HepG2 (cell line): ENCODE measurements at regions not wholly inside any gene's neighbourhood (a gene's known extent, or its start where the extent isn't known, plus 50 kb on each side); places are given as distances from the start of the nearest gene placed in this dataset.

ENCODE experiments used
- ATAC-seq: fragments of 200-7000 bp; cut with Tn5 transposase; 3 replicates; pipeline ENCODE4 v1.9.1; 2020; ENCODE audit warnings: mild to moderate bottlenecking, moderate library complexity
- BruUV-seq: library from RNA; stranded (reverse); fragments of 400-500 nt; replicated peaks from 2 replicates; lab custom pipeline; 2021; lab: Mats Ljungman, UMichigan
- CTCF ChIA-PET: fragments of 300-600 bp; formaldehyde crosslinking; extraction: SDS; loops from one replicate; lab custom pipeline; 2021; ENCODE audit warnings: low total read pairs, inconsistent platforms, low intra/inter-chr PET ratio; lab: Yijun Ruan, JAX
- POLR2A ChIA-PET: fragments of 350-600 bp; sonication (Branson Sonifier 250); formaldehyde crosslinking; loops from one replicate; lab custom pipeline; 2020; ENCODE audit warnings: antibody characterized with exemption, inconsistent platforms; lab: Yijun Ruan, JAX
- DNase-seq: peaks from one replicate; pipeline ENCODE4 v3.0.0-alpha.2; 2015; ENCODE audit warnings: low spot score
- FAIRE-seq: peaks from 3 replicates; lab custom pipeline; 2011; peaks lifted over from hg19 to GRCh38; lab: Jason Lieb, UNC
- H2AFZ ChIP-seq: one replicate; pipeline ENCODE4 v1.6.1; 2011; ENCODE audit warnings: low read length, inconsistent platforms
- H3K27ac ChIP-seq: fragments of 300-600 bp; 3 replicates; pipeline ENCODE4 v1.8.0; 2011; ENCODE audit warnings: mixed run types, mild to moderate bottlenecking, mixed read lengths, low read length, inconsistent platforms; ENCODE audit not compliant: insufficient read depth; ENCODE audit errors: extremely low read length
- H3K27me3 ChIP-seq, 2 experiments: fragments of 200-600 bp in 1 of 2; 2 replicates in 1 of 2; 3 replicates in 1 of 2; pipeline versions ENCODE4 v1.6.0 to v1.8.0; 2011; ENCODE audit warnings: low read length in 2 of 2, mild to moderate bottlenecking in 2 of 2, moderate library complexity in 2 of 2, inconsistent platforms in 1 of 2; ENCODE audit not compliant: insufficient read depth in 2 of 2, control insufficient read depth in 1 of 2
- H3K36me3 ChIP-seq, 2 experiments: fragments of 200-600 bp in 1 of 2; replicated peaks in 1 of 2; 2 replicates in 1 of 2; 3 replicates in 1 of 2; pipeline versions ENCODE4 v1.5.1 to v1.8.0; 2011; ENCODE audit warnings: low read length in 2 of 2, inconsistent platforms in 1 of 2; ENCODE audit not compliant: insufficient read depth in 2 of 2, control insufficient read depth in 1 of 2
- H3K4me1 ChIP-seq: 2 replicates; pipeline ENCODE4 v1.5.1; 2012; ENCODE audit warnings: low read length, inconsistent platforms; ENCODE audit not compliant: insufficient read depth
- H3K4me2 ChIP-seq: 2 replicates; pipeline ENCODE4 v1.6.0; 2011; ENCODE audit warnings: low read depth, low read length, inconsistent platforms
- H3K4me3 ChIP-seq, 3 experiments: fragments of 200-600 bp in 1 of 3; sonication (generic), shearing (Covaris generic) in 1 of 3; replicated peaks in 1 of 3; 2 replicates each; pipeline ENCODE4 v1.5.1; 2011 to 2016; ENCODE audit warnings: low read length in 3 of 3, inconsistent platforms in 2 of 3, low read depth in 2 of 3, mild to moderate bottlenecking in 2 of 3, control low read depth in 1 of 3, mixed read lengths in 1 of 3; ENCODE audit not compliant: insufficient read depth in 1 of 3
- H3K79me2 ChIP-seq: one replicate; pipeline ENCODE4 v1.6.1; 2011; ENCODE audit warnings: low read length, inconsistent platforms; ENCODE audit not compliant: insufficient read depth
- H3K9ac ChIP-seq: 2 replicates; pipeline ENCODE4 v1.6.0; 2011; ENCODE audit warnings: mild to moderate bottlenecking, low read depth, low read length, inconsistent platforms; ENCODE audit not compliant: insufficient read depth
- H3K9me3 ChIP-seq: 2 replicates; pipeline ENCODE4 v1.5.1; 2012; ENCODE audit warnings: mild to moderate bottlenecking, low read length
- H4K20me1 ChIP-seq: 2 replicates; pipeline ENCODE4 v1.6.0; 2011; ENCODE audit warnings: inconsistent platforms, mild to moderate bottlenecking, low read length, moderate library complexity; ENCODE audit not compliant: insufficient read depth
- BATF2 ChIP-seq: sonication (generic); formaldehyde crosslinking; IDR thresholded peaks from 2 replicates; pipeline ENCODE4 v1.8.0; 2022; ENCODE audit warnings: mild to moderate bottlenecking, missing genetic modification reagents, moderate library complexity
- CREB1 ChIP-seq, 2 experiments: fragments of 450-650 bp in 1 of 2; IDR thresholded peaks; 2 replicates each; pipeline ENCODE4 v1.6.1; 2016 to 2017; ENCODE audit warnings: control low read depth in 1 of 2, mild to moderate bottlenecking in 1 of 2, missing compliant biosample characterization in 1 of 2, missing genetic modification characterization in 1 of 2
- EZH2 ChIP-seq: conservative IDR thresholded peaks from 2 replicates; pipeline ENCODE4 v1.6.1; 2012; ENCODE audit warnings: mild to moderate bottlenecking, low read depth, low read length, moderate library complexity
- HOXA7 ChIP-seq: sonication (generic); formaldehyde crosslinking; IDR thresholded peaks from 2 replicates; pipeline ENCODE4 v1.8.1; 2022; ENCODE audit warnings: mild to moderate bottlenecking, missing genetic modification reagents, moderate library complexity
- MZF1 ChIP-seq: sonication (generic); formaldehyde crosslinking; IDR thresholded peaks from 2 replicates; pipeline ENCODE4 v1.8.1; 2023; ENCODE audit warnings: mild to moderate bottlenecking, missing genetic modification reagents, borderline replicate concordance
- NFYC ChIP-seq: IDR thresholded peaks from 2 replicates; pipeline ENCODE4 v1.6.1; 2016; ENCODE audit warnings: missing genetic modification reagents, missing compliant biosample characterization
- SRY ChIP-seq: sonication (generic); formaldehyde crosslinking; IDR thresholded peaks from 2 replicates; pipeline ENCODE4 v1.8.0; 2022; ENCODE audit warnings: mild to moderate bottlenecking, missing genetic modification reagents
- TBP ChIP-seq: sonication (generic); formaldehyde crosslinking; IDR thresholded peaks from 2 replicates; pipeline ENCODE4 v1.5.0; 2020; ENCODE audit warnings: missing genetic modification reagents
- ZFP1 ChIP-seq: IDR thresholded peaks from 2 replicates; pipeline ENCODE4 v1.6.1; 2016
- ZNF20 ChIP-seq: sonication (generic); formaldehyde crosslinking; IDR thresholded peaks from 2 replicates; pipeline ENCODE4 v1.4.0; 2020; ENCODE audit warnings: mild to moderate bottlenecking, moderate library complexity, missing genetic modification reagents
- ZNF224 ChIP-seq: sonication (generic); formaldehyde crosslinking; IDR thresholded peaks from 2 replicates; pipeline ENCODE4 v1.5.0; 2020; ENCODE audit warnings: mild to moderate bottlenecking, missing genetic modification reagents
- ZNF274 ChIP-seq: sonication (generic); formaldehyde crosslinking; IDR thresholded peaks from 2 replicates; pipeline ENCODE4 v1.5.1; 2020; ENCODE audit warnings: mild to moderate bottlenecking, missing genetic modification reagents
- ZNF280B ChIP-seq: sonication (generic); formaldehyde crosslinking; IDR thresholded peaks from 2 replicates; pipeline ENCODE4 v1.5.0; 2020; ENCODE audit warnings: missing genetic modification reagents, mild to moderate bottlenecking, borderline replicate concordance
- ZNF382 ChIP-seq: sonication (generic); formaldehyde crosslinking; IDR thresholded peaks from 2 replicates; pipeline ENCODE4 v1.5.0; 2020; ENCODE audit warnings: missing genetic modification reagents, mild to moderate bottlenecking, borderline replicate concordance
- ZNF75D ChIP-seq: sonication (generic); formaldehyde crosslinking; IDR thresholded peaks from 2 replicates; pipeline ENCODE4 v1.8.1; 2023; ENCODE audit warnings: missing genetic modification reagents, mild to moderate bottlenecking, borderline replicate concordance
- ZNF761 ChIP-seq: sonication (generic); formaldehyde crosslinking; conservative IDR thresholded peaks from 2 replicates; pipeline ENCODE4 v1.4.0; 2020; ENCODE audit warnings: mild to moderate bottlenecking, missing genetic modification reagents
- ZNF790 ChIP-seq: sonication (generic); formaldehyde crosslinking; IDR thresholded peaks from 2 replicates; pipeline ENCODE4 v1.8.0; 2022; ENCODE audit warnings: missing genetic modification reagents, mild to moderate bottlenecking, borderline replicate concordance
- ZUFSP ChIP-seq: sonication (generic); formaldehyde crosslinking; IDR thresholded peaks from 2 replicates; pipeline ENCODE4 v1.9.0; 2021; ENCODE audit warnings: missing genetic modification reagents, mild to moderate bottlenecking, borderline replicate concordance
- WGBS: methylation state at CpG from one replicate; pipeline ENCODE4 v1.1.6; 2017; ENCODE audit warnings: low lambda C conversion rate; 5-methylcytosine and 5-hydroxymethylcytosine counted together
- in situ Hi-C: cut with HindIII; loops from 2 replicates; pipeline ENCODE4 v1.10.0; 2017; ENCODE audit warnings: low pct_unique_long_range_greater_than_20kb; ENCODE audit not compliant: extremely low pct_ligation_motif_present
- intact Hi-C: fragments of 100-400 bp; cut with micrococcal nuclease; formaldehyde crosslinking; loops from one replicate; pipeline ENCODE4 v1.10.0; 2022; ENCODE audit not compliant: unreplicated experiment
- TF ChIP-seq, protein P1 (sequence below): IDR thresholded peaks from 2 replicates; pipeline ENCODE4 v1.6.1; 2012; ENCODE audit warnings: inconsistent platforms
- TF ChIP-seq, protein P2 (sequence below): sonication (generic); formaldehyde crosslinking; IDR thresholded peaks from 2 replicates; pipeline ENCODE4 v1.4.0; 2020; ENCODE audit warnings: mild to moderate bottlenecking, missing genetic modification reagents

DNA sequence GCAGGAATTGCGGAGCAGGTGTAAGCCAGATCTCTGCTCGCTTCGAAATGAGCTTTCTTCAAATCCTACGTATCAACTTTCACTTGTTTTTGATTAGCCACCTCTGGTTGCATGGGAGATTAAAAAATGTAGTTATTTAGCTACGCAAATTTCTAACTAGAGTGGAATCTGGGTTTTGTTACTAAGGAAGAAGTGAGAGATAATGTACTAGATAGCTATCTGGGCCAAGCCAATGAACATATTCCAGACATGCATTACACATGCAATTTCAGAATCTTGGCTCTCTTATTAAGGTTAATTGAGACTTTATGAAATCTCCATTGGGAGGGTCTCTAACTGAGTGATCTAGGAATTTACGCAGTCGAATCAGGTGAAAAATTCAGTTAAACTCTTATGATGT, 765.7 kb downstream of the DIPK2A start (continued):
- TF ChIP-seq BATF2 (CRISPR knock-in tag) (no peak), ZNF761 (no peak), SRY (no peak), ZNF75D (CRISPR knock-in tag) (no peak)

DNA sequence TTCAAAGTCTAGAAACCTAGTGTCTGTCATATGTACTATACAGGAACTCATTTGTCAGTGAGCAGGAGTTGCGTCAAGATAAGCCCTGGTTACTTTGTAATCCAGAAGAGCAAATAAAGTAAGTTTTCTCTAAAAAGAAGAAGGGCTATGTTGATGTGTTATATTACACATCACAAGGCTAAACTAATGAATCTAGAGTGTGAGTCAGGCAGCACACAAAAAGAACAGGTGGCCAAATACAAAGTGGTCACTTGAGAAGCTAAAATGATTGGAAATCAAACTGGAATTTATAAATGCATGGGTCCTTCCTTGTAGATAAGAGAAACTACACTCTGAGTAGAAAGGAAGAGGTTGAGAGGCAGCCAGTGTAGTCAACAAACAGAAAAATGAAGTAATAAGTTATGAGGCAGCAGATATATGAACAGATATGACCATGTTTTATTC, 771.6 kb downstream of the DIPK2A start:
- no peak for TF ChIP-seq HOXA7
- no peak for TF ChIP-seq ZNF382 (CRISPR knock-in tag)
- TF ChIP-seq CREB1 (IDR thresholded peaks at IDR 0.05) = no peak
- no peak for TF ChIP-seq CREB1 (CRISPR knock-in tag; IDR thresholded peaks at IDR 0.05)
- TF ChIP-seq MZF1 (CRISPR knock-in tag) = no peak
- TF ChIP-seq ZUFSP = no peak
- no peak for TF ChIP-seq ZNF790 (CRISPR knock-in tag)
- no peak for TF ChIP-seq ZFP1
- no peak for TF ChIP-seq ZNF20 (CRISPR knock-in tag)
- TF ChIP-seq, protein P1, sequence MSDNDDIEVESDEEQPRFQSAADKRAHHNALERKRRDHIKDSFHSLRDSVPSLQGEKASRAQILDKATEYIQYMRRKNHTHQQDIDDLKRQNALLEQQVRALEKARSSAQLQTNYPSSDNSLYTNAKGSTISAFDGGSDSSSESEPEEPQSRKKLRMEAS = no peak
- TF ChIP-seq ZNF274 (CRISPR knock-in tag) = no peak
- TF ChIP-seq EZH2 = no peak
- no peak for TF ChIP-seq ZNF224
- TF ChIP-seq, protein P2, sequence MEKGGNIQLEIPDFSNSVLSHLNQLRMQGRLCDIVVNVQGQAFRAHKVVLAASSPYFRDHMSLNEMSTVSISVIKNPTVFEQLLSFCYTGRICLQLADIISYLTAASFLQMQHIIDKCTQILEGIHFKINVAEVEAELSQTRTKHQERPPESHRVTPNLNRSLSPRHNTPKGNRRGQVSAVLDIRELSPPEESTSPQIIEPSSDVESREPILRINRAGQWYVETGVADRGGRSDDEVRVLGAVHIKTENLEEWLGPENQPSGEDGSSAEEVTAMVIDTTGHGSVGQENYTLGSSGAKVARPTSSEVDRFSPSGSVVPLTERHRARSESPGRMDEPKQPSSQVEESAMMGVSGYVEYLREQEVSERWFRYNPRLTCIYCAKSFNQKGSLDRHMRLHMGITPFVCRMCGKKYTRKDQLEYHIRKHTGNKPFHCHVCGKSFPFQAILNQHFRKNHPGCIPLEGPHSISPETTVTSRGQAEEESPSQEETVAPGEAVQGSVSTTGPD (CRISPR knock-in tag) = no peak
- no peak for TF ChIP-seq ZNF280B (CRISPR knock-in tag)
- no peak for TF ChIP-seq NFYC
- no peak for TF ChIP-seq TBP
- in situ Hi-C loops = no loop called here
- Histone ChIP-seq H3K9ac (no peak overlapping the region), H3K27ac (no peak overlapping the region), H3K36me3 (no peaks in the 10 kb centered on the region), H3K4me3 (no peak overlapping the region), H3K9me3 (no peaks in the 10 kb centered on the region), H3K27me3 (no peaks in the 10 kb centered on the region), H4K20me1 (no peaks in the 10 kb centered on the region), H2AFZ (no peak overlapping the region), H3K79me2 (no peaks in the 10 kb centered on the region), H3K4me2 (no peak overlapping the region), H3K4me1 (no peaks in the 10 kb centered on the region)
- DNase-seq = no peak
- intact Hi-C loops = no loop called here
- ATAC-seq = no peak
- WGBS = 29% methylated on average over 1 of the region's 1 CpG
- no TSS peak for BruUV-seq
- FAIRE-seq = no peak
- ChIA-PET CTCF (no interaction called here), POLR2A (no interaction called here)
